ENCODE measurements at regions not wholly inside any gene's neighbourhood (a gene's known extent, or its start where the extent isn't known, plus 50 kb on each side); places are given as distances from the start of the nearest gene placed in this dataset.

DNA sequence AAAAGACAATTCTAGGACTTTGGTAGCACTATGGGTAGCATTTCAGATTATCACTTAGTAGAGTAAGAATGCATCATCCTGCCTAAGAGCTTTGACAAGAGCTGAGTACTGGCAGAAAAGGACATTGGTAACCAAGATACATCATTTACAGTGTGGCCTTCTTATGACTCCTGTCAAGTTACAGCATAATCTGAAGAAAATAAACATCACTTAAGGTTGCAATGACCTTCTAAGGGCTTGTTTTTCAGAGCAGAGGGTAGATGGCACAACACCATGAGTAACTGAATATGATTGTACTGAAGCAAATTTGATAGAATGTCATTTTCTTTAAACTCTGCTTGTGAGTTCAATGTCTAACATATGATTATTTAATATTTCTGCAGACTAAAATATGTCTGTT, 822.6 kb downstream of the TBC1D32 start:
- no peaks in the 10 kb centered on the region for H3K27me3 Mint-ChIP-seq (ENCODE audit: unreplicated experiment)
- no TSS peak for BruUV-seq (replicated peaks)
- intact Hi-C loops (cut with micrococcal nuclease; ENCODE audit: unreplicated experiment), result no loop called here
- CTCF ChIA-PET, result no interaction called here
- H3K9me3 Mint-ChIP-seq (ENCODE audit: low read depth, unreplicated experiment), result peaks cover 3% of the 10 kb centered on the region
- H3K27ac Mint-ChIP-seq (ENCODE audit: unreplicated experiment), result no peak overlapping the region
- no peaks in the 10 kb centered on the region for H3K4me1 Mint-ChIP-seq (ENCODE audit: low read depth, unreplicated experiment)
- TF ChIP-seq CTCF (IDR thresholded peaks at IDR 0.05; ENCODE audit: unreplicated experiment), result no peak
- no peaks in the 10 kb centered on the region for H3K36me3 Mint-ChIP-seq (ENCODE audit: insufficient read depth, unreplicated experiment)
- H3K4me3 Mint-ChIP-seq (ENCODE audit: low read depth, unreplicated experiment), result no peak overlapping the region
- DNase-seq, result no peak

DNA sequence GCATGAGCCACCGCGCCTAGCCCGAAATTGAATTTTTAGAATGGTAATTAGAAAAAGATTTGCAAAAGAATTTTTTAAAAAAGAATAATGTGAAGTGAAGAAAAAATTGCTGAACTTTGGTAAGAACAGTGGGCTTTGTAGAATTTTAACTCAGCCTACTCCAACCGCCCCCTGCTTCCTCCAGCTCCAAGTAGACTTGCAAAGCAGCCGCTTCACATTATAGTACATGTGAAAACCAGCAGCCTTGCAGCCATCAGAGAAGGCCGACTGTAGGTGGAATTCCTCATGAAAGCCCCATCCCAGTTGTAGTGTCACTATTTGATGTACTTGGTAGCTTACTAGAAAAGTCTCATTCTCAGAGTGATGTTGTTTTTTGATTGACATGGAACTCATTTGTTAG, 835.6 kb downstream of the TBC1D32 start:
- no peak for DNase-seq
- TF ChIP-seq CTCF (IDR thresholded peaks at IDR 0.05; ENCODE audit: unreplicated experiment), result no peak
- no peak overlapping the region for H3K27ac Mint-ChIP-seq (ENCODE audit: unreplicated experiment)
- no peak overlapping the region for H3K4me3 Mint-ChIP-seq (ENCODE audit: low read depth, unreplicated experiment)
- H3K27me3 Mint-ChIP-seq (ENCODE audit: unreplicated experiment), result no peaks in the 10 kb centered on the region
- H3K4me1 Mint-ChIP-seq (ENCODE audit: low read depth, unreplicated experiment), result no peaks in the 10 kb centered on the region
- CTCF ChIA-PET, result no interaction called here
- peaks cover 5% of the 10 kb centered on the region for H3K9me3 Mint-ChIP-seq (ENCODE audit: low read depth, unreplicated experiment)
- no TSS peak for BruUV-seq (replicated peaks)
- no peaks in the 10 kb centered on the region for H3K36me3 Mint-ChIP-seq (ENCODE audit: insufficient read depth, unreplicated experiment)
- intact Hi-C loops (cut with micrococcal nuclease; ENCODE audit: unreplicated experiment), result no loop called here

DNA sequence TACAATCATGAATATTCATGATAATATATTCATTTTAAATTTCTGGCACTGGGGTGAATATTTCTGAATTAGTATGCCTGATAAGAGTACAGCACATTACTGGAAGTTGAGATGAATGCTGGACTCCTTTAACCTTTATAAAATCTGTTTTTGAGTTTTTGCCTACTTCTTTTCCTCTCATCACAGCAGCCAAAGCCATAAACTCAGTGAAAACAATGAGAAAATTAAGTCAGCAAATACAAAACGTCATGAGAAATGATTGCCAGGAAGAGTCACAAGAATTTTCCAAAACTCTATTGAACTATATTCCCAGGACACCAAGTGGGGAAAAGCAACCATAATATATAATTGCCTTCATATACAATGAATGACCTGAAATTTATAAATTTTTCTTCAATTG, 837.6 kb downstream of the TBC1D32 start:
- no peak overlapping the region for H3K4me3 Mint-ChIP-seq (ENCODE audit: low read depth, unreplicated experiment)
- H3K4me1 Mint-ChIP-seq (ENCODE audit: low read depth, unreplicated experiment), result no peaks in the 10 kb centered on the region
- intact Hi-C loops (cut with micrococcal nuclease; ENCODE audit: unreplicated experiment), result no loop called here
- no TSS peak for BruUV-seq (replicated peaks)
- DNase-seq, result no peak
- H3K27me3 Mint-ChIP-seq (ENCODE audit: unreplicated experiment), result no peaks in the 10 kb centered on the region
- peaks cover 8% of the 10 kb centered on the region for H3K9me3 Mint-ChIP-seq (ENCODE audit: low read depth, unreplicated experiment)
- CTCF ChIA-PET, result no interaction called here
- TF ChIP-seq CTCF (IDR thresholded peaks at IDR 0.05; ENCODE audit: unreplicated experiment), result no peak
- no peaks in the 10 kb centered on the region for H3K36me3 Mint-ChIP-seq (ENCODE audit: insufficient read depth, unreplicated experiment)
- no peak overlapping the region for H3K27ac Mint-ChIP-seq (ENCODE audit: unreplicated experiment)

DNA sequence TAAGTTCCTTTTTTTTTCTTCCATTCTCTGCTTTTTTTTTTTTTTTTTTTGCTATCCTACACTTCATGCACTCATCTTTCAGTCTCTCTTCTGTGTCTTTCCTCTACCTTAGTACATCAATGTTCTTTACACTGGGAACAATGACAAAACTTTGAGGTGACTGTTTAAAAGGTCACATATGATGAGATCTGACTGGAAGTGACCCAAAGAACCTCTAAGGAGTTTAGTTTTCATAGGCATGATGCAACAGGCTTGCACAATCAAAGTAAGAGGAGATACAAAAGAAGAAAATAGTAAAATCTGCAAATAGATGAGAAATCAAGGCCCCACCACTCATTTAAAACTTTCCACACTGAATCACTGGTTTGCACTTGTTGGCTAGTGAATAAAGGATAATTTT, 840.8 kb downstream of the TBC1D32 start:
- no peak for TF ChIP-seq CTCF (IDR thresholded peaks at IDR 0.05; ENCODE audit: unreplicated experiment)
- Mint-ChIP-seq H3K27me3 (ENCODE audit: unreplicated experiment) (no peaks in the 10 kb centered on the region), H3K27ac (ENCODE audit: unreplicated experiment) (no peak overlapping the region), H3K4me3 (ENCODE audit: low read depth, unreplicated experiment) (no peak overlapping the region), H3K4me1 (ENCODE audit: low read depth, unreplicated experiment) (no peaks in the 10 kb centered on the region), H3K9me3 (ENCODE audit: low read depth, unreplicated experiment) (peaks cover 4% of the 10 kb centered on the region), H3K36me3 (ENCODE audit: insufficient read depth, unreplicated experiment) (no peaks in the 10 kb centered on the region)
- DNase-seq, result no peak
- CTCF ChIA-PET, result no interaction called here
- intact Hi-C loops (cut with micrococcal nuclease; ENCODE audit: unreplicated experiment), result no loop called here
- no TSS peak for BruUV-seq (replicated peaks)

GRCh38 chr6:120489941-120490340, 844.3 kb downstream of the TBC1D32 start:
- BruUV-seq (replicated peaks), result no TSS peak
- no peak for DNase-seq
- intact Hi-C loops (cut with micrococcal nuclease; ENCODE audit: unreplicated experiment), result no loop called here
- Mint-ChIP-seq H3K4me1 (ENCODE audit: low read depth, unreplicated experiment) (no peaks in the 10 kb centered on the region), H3K9me3 (ENCODE audit: low read depth, unreplicated experiment) (peaks cover 4% of the 10 kb centered on the region), H3K4me3 (ENCODE audit: low read depth, unreplicated experiment) (no peak overlapping the region), H3K36me3 (ENCODE audit: insufficient read depth, unreplicated experiment) (no peaks in the 10 kb centered on the region), H3K27me3 (ENCODE audit: unreplicated experiment) (no peaks in the 10 kb centered on the region), H3K27ac (ENCODE audit: unreplicated experiment) (no peak overlapping the region)
- TF ChIP-seq CTCF (IDR thresholded peaks at IDR 0.05; ENCODE audit: unreplicated experiment), result no peak
- CTCF ChIA-PET, result no interaction called here

All from Calu3 (cell line).